Activated naive CD4-positive, alpha-beta T cell treated with Interleukin-2 at 50 U/mL for 16 hours (primary cell): ENCODE measurements at regions not wholly inside any gene's neighbourhood (a gene's known extent, or its start where the extent isn't known, plus 50 kb on each side); places are given as distances from the start of the nearest gene placed in this dataset.
"Not testable (repeated sequence)": the region's sequence is repeated elsewhere in the genome, so short reads cannot be mapped to it uniquely, and the experiment has no call there.

ENCODE experiments used
- DNase-seq: peaks from one replicate; pipeline ENCODE4 v3.0.0-alpha.2; 2020

- no peak for DNase-seq
Measured at GRCh38 chr9:115680231-115680630, 473.4 kb upstream of the PAPPA start.

- no peak for DNase-seq
Measured at GRCh38 chr9:115681585-115681984, 472.0 kb upstream of the PAPPA start.

GRCh38 chr9:115686069-115686468 lies 467.5 kb upstream of the PAPPA start:
- DNase-seq, result no peak

- DNase-seq, result no peak
Measured at GRCh38 chr9:115687356-115687755, 466.2 kb upstream of the PAPPA start.

GRCh38 chr9:115689331-115689730 lies 464.3 kb upstream of the PAPPA start:
- no peak for DNase-seq

DNA sequence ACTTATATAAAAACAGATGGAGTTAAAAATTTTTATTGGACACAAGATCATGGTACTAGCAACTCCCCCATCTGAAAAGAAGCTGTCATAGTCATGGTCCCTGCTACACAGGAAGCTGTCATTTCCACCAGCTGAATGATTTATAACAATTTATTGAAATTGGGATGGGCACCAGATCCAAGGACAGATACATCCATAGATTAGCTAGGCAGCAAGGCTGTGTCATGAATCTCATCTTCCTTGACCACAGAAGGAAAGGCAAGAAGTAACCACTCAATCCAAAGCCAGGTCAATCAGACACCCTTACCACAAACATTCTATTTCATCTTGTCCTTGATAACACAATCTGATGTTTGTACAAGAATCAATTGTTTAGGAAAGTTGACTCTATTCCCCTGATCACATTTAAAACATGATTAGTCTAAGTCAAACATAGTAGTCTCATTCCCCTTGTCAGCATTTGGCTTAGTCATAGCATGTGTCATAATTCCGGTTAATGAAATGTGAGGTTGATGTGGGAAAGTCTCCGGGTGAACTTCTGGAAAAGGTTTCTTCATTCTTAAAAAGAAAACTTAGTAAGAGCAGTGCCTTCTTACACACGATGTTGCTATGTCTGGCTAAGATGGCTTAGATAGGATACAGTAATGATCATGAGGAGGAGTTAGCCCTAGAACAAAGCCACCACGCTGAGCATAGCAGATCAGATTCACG lies 462.6 kb upstream of the PAPPA start:
- DNase-seq, result no peak

DNA sequence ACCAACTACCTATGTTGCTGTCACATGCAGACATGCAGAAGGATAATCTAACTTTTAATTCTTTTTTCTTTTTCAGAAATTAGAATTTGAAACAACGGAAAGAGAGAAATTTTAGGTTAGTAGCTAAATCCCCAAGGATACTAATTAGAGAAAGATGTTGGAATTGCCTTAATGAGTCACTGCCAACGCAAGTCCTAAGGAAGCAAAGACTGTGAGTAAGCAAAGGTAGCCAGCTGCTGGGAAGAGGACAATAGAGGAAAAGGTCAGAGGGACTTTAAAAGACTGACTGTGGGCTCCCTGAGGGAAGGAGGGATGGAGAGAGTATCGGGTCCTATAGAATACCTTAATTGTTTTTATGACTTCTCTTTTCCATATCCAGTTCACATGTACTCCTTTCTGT lies 461.9 kb upstream of the PAPPA start:
- DNase-seq, result no peak

- not testable (repeated sequence) for DNase-seq
Measured at GRCh38 chr9:115692868-115693267, 460.7 kb upstream of the PAPPA start.

DNA sequence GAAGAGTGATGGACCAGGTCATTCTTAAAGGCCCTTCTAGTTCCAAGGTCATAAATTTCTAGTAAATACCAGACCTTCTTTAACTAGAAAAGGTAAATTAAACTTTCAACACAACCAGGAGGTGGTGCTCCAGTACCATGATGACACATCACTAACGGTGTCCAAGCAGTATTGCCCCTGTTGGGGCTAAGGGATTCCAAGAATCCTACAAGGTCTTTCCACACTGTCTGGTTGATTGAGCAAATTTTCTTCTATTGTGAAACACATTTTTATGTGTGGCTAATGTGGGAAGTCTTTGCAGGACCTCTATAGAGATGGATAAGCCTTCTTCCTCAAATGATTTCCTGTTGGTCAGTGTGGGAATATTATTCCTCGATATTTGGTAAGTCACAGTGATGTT lies 459.6 kb upstream of the PAPPA start:
- DNase-seq, result no peak

- DNase-seq, result no peak
Measured at GRCh38 chr9:115694991-115695390, 458.6 kb upstream of the PAPPA start.

- DNase-seq, result no peak
Measured at GRCh38 chr9:115712981-115713380, 440.6 kb upstream of the PAPPA start.

DNA sequence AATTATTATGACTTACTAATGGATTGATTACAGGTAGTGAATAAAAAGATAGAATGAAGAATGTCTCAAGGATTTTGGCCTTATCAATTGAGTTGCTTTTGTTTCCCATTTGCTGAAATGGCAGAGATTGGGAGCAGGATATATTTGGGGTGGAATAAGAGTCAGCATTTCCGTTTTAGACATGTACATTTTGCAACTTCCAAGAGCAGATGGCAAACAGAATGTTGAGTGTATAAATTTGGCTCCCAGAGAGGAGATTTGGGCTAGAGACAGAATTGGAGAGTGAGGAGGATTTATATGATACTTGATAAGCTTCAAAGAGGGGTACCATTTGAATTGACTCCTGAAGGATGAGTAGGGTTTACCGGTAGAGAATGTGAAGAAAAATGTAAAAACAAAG lies 437.9 kb upstream of the PAPPA start:
- no peak for DNase-seq

DNA sequence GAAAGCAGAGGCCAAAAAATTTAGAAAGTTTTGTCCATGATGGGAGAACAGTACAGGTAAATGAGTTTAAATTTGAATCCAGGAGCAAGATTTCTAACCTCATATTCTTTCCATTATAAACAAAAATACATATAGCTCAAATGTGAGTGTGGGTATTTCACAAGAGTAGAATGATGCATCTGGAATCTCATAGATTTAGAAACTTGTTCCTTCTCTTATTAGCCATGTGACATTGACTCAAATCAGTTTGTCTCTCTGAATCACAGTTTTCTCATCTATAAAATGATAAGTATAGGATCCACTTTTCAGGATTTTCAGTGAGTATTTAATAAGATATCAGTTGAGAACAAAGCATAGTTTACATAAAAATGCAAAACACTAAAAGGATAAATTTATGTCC lies 436.3 kb upstream of the PAPPA start:
- DNase-seq, result no peak

- no peak for DNase-seq
Measured at GRCh38 chr9:115717711-115718173, 435.8 kb upstream of the PAPPA start.

GRCh38 chr9:115730396-115730795 lies 423.2 kb upstream of the PAPPA start:
- no peak for DNase-seq

GRCh38 chr9:115730845-115731244 lies 422.7 kb upstream of the PAPPA start:
- no peak for DNase-seq

GRCh38 chr9:115733318-115734110 lies 420.1 kb upstream of the PAPPA start:
- DNase-seq, result no peak

- DNase-seq, result no peak
Measured at GRCh38 chr9:115739096-115739875, 414.3 kb upstream of the PAPPA start.

DNA sequence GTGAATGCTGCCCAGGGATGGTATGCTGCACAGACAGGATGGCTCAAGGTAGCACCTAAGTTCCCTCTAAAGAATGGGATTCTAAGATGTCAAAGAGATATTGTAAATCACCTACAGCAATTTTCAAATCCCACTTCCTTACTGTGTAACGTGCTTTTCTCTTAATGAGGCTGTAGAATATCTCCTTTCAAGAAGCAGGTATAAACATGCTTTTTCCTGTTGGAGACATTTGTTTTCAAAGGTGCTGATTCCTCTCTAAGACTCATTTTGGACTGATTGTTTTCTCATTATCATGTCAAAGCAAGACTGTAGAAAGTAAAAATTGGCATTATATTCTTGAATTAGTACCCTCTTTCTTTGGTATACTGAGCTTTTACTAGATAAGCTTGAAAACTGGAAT lies 412.6 kb upstream of the PAPPA start:
- no peak for DNase-seq

GRCh38 chr9:115743709-115744605 lies 409.6 kb upstream of the PAPPA start:
- DNase-seq, result no peak

- no peak for DNase-seq
Measured at GRCh38 chr9:115746496-115746895, 407.1 kb upstream of the PAPPA start.

DNA sequence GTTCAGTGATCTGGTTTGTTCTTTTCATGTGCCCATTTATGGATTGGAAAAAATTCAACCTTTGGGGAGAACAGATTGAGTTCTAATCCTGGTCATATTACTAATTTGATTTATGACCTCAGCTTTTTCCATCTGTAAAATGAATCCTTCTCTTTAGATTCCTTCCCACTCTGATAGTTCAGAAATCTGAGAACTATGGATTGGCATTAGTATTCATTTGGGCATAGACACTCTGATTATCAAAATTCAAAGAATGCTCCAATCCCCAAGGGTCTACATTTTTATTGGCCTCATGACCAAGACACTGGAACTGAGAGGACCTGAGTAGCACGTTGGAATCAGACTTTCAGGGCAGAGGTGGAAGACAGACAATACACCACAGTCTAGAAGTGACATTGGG lies 405.9 kb upstream of the PAPPA start:
- DNase-seq, result no peak

- DNase-seq, result no peak
Measured at GRCh38 chr9:115756736-115757135, 396.9 kb upstream of the PAPPA start.
